Neural cell (in vitro differentiated cells): ENCODE measurements at regions not wholly inside any gene's neighbourhood (a gene's known extent, or its start where the extent isn't known, plus 50 kb on each side); places are given as distances from the start of the nearest gene placed in this dataset.

Experiments
- H2AFZ ChIP-seq: fragments of 200-600, 300-800 bp; sonication (generic), shearing (Covaris generic); 2 replicates; pipeline ENCODE4 v1.6.0; 2014; ENCODE audit warnings: low read depth, mild to moderate bottlenecking, antibody characterized with exemption, low read length, moderate library complexity
- H3F3A ChIP-seq: fragments of 200-600 bp; shearing (Covaris generic); 2 replicates; pipeline ENCODE4 v1.6.1; 2016; ENCODE audit warnings: mild to moderate bottlenecking, moderate library complexity, mixed read lengths, antibody characterized with exemption, low read length; ENCODE audit not compliant: insufficient read depth, poor library complexity, severe bottlenecking
- H3K27ac ChIP-seq: fragments of 200-600, 300-800 bp; sonication (generic), shearing (Covaris generic); 2 replicates; pipeline ENCODE4 v1.5.1; 2014; ENCODE audit warnings: mild to moderate bottlenecking, low read length, moderate library complexity
- H3K27me3 ChIP-seq: fragments of 300-800, 200-600 bp; sonication (generic), shearing (Covaris generic); 2 replicates; pipeline ENCODE4 v1.6.0; 2014; ENCODE audit warnings: mild to moderate bottlenecking, low read depth, low read length, moderate library complexity; ENCODE audit not compliant: insufficient read depth
- H3K36me3 ChIP-seq: fragments of 300-800, 200-600 bp; sonication (generic), shearing (Covaris generic); 2 replicates; pipeline ENCODE4 v1.5.1; 2014; ENCODE audit warnings: mild to moderate bottlenecking, antibody characterized with exemption, low read length, moderate library complexity; ENCODE audit not compliant: insufficient read depth
- H3K4me2 ChIP-seq: fragments of 300-800, 200-600 bp; sonication (generic), shearing (Covaris generic); 2 replicates; pipeline ENCODE4 v1.6.0; 2014; ENCODE audit warnings: mild to moderate bottlenecking, low read length
- H3K4me3 ChIP-seq: fragments of 300-800, 200-600 bp; sonication (generic), shearing (Covaris generic); 2 replicates; pipeline ENCODE4 v1.5.1; 2014; ENCODE audit warnings: mild to moderate bottlenecking, low read length, moderate library complexity
- H3K79me2 ChIP-seq: fragments of 200-600 bp; shearing (Covaris generic); replicated peaks from 2 replicates; pipeline ENCODE4 v1.6.0; 2014; ENCODE audit warnings: mild to moderate bottlenecking, low read length, moderate library complexity; ENCODE audit not compliant: insufficient read depth
- H3K9ac ChIP-seq: fragments of 300-800, 200-600 bp; sonication (generic), shearing (Covaris generic); 2 replicates; pipeline ENCODE4 v1.6.1; 2016; ENCODE audit warnings: mild to moderate bottlenecking, low read length, mixed read lengths
- H3K9me2 ChIP-seq: fragments of 200-600 bp; shearing (Covaris generic); 2 replicates; pipeline ENCODE4 v1.6.1; 2016; ENCODE audit warnings: mild to moderate bottlenecking, low read length, mixed read lengths; ENCODE audit not compliant: insufficient read depth
- H3K9me3 ChIP-seq: fragments of 200-600, 300-800 bp; sonication (generic), shearing (Covaris generic); 2 replicates; pipeline ENCODE4 v1.6.1; 2016; ENCODE audit warnings: mild to moderate bottlenecking, mixed run types, low read length, moderate library complexity, mixed read lengths
- H4K20me1 ChIP-seq: fragments of 200-600 bp; shearing (Covaris generic); 2 replicates; pipeline ENCODE4 v1.6.1; 2016; ENCODE audit warnings: mild to moderate bottlenecking, mixed run types; ENCODE audit not compliant: insufficient read depth
- EP300 ChIP-seq: fragments of 450-650 bp; conservative IDR thresholded peaks from 2 replicates; pipeline ENCODE4 v1.6.1; 2014; ENCODE audit warnings: antibody characterized with exemption, mild to moderate bottlenecking, moderate library complexity; ENCODE audit not compliant: poor library complexity, severe bottlenecking
- EZH2 ChIP-seq: fragments of 200-600, 300-800 bp; shearing (Covaris generic), sonication (generic); IDR thresholded peaks from 2 replicates; pipeline ENCODE4 v1.6.1; 2014; ENCODE audit warnings: antibody characterized with exemption, low read length, borderline replicate concordance, mild to moderate bottlenecking; ENCODE audit not compliant: insufficient read depth, poor library complexity, severe bottlenecking
- MXI1 ChIP-seq: fragments of 450-650 bp; conservative IDR thresholded peaks from 2 replicates; pipeline ENCODE4 v1.6.1; 2014; ENCODE audit warnings: antibody characterized with exemption, mild to moderate bottlenecking; ENCODE audit not compliant: poor library complexity, severe bottlenecking
- POLR2AphosphoS5 ChIP-seq: IDR thresholded peaks from 2 replicates; pipeline ENCODE4 v1.6.1; 2012
- RAD21 ChIP-seq: fragments of 450-650 bp; conservative IDR thresholded peaks from 2 replicates; pipeline ENCODE4 v1.6.1; 2014; ENCODE audit warnings: antibody characterized with exemption, mild to moderate bottlenecking, moderate library complexity
- SMC3 ChIP-seq: fragments of 450-650 bp; conservative IDR thresholded peaks from 2 replicates; pipeline ENCODE4 v1.6.1; 2014; ENCODE audit warnings: antibody characterized with exemption, mild to moderate bottlenecking, moderate library complexity; ENCODE audit not compliant: poor library complexity
- TAF1 ChIP-seq: IDR thresholded peaks from 2 replicates; pipeline ENCODE4 v1.6.1; 2012; ENCODE audit warnings: low read depth
- TF ChIP-seq, protein P1 (sequence below): IDR thresholded peaks from 2 replicates; pipeline ENCODE4 v1.6.1; 2012; ENCODE audit warnings: borderline replicate concordance
- TF ChIP-seq, protein P2 (sequence below): fragments of 450-650 bp; IDR thresholded peaks from 2 replicates; pipeline ENCODE4 v1.5.1; 2014; ENCODE audit warnings: antibody characterized with exemption, mild to moderate bottlenecking, moderate library complexity; ENCODE audit not compliant: poor library complexity, severe bottlenecking

DNA sequence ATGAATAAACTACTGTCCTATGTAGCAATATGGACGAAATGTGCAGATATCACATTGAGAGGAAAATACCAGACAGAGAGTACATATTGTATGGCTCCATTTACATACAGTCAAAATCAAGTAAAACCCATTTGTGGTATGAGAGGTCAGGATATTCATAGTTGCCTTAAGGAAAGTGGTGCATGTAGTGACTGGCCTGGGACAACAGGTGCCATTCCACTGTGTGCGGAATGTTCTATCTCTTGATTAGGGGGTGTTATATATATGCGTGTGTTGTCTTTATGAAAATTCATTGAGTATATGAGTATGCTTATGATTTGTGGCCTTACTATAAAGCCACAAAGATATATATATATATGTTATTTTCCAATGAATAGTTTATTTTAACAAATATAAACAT lies 964.0 kb downstream of the SORCS3 start:
- H3F3A ChIP-seq, result no peaks in the 10 kb centered on the region
- H3K27me3 ChIP-seq, result no peaks in the 10 kb centered on the region
- H3K79me2 ChIP-seq, result no peaks in the 10 kb centered on the region
- H3K4me2 ChIP-seq, result no peak overlapping the region
- H2AFZ ChIP-seq, result no peak overlapping the region
- H3K9me3 ChIP-seq, result no peaks in the 10 kb centered on the region
- no peaks in the 10 kb centered on the region for H3K36me3 ChIP-seq
- no peak for TF ChIP-seq POLR2AphosphoS5
- no peak for TF ChIP-seq SMC3
- TF ChIP-seq TAF1, result no peak
- TF ChIP-seq, protein P1, sequence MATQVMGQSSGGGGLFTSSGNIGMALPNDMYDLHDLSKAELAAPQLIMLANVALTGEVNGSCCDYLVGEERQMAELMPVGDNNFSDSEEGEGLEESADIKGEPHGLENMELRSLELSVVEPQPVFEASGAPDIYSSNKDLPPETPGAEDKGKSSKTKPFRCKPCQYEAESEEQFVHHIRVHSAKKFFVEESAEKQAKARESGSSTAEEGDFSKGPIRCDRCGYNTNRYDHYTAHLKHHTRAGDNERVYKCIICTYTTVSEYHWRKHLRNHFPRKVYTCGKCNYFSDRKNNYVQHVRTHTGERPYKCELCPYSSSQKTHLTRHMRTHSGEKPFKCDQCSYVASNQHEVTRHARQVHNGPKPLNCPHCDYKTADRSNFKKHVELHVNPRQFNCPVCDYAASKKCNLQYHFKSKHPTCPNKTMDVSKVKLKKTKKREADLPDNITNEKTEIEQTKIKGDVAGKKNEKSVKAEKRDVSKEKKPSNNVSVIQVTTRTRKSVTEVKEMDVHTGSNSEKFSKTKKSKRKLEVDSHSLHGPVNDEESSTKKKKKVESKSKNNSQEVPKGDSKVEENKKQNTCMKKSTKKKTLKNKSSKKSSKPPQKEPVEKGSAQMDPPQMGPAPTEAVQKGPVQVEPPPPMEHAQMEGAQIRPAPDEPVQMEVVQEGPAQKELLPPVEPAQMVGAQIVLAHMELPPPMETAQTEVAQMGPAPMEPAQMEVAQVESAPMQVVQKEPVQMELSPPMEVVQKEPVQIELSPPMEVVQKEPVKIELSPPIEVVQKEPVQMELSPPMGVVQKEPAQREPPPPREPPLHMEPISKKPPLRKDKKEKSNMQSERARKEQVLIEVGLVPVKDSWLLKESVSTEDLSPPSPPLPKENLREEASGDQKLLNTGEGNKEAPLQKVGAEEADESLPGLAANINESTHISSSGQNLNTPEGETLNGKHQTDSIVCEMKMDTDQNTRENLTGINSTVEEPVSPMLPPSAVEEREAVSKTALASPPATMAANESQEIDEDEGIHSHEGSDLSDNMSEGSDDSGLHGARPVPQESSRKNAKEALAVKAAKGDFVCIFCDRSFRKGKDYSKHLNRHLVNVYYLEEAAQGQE, result no peak
- no peak for TF ChIP-seq MXI1
- TF ChIP-seq EP300, result no peak
- TF ChIP-seq, protein P2, sequence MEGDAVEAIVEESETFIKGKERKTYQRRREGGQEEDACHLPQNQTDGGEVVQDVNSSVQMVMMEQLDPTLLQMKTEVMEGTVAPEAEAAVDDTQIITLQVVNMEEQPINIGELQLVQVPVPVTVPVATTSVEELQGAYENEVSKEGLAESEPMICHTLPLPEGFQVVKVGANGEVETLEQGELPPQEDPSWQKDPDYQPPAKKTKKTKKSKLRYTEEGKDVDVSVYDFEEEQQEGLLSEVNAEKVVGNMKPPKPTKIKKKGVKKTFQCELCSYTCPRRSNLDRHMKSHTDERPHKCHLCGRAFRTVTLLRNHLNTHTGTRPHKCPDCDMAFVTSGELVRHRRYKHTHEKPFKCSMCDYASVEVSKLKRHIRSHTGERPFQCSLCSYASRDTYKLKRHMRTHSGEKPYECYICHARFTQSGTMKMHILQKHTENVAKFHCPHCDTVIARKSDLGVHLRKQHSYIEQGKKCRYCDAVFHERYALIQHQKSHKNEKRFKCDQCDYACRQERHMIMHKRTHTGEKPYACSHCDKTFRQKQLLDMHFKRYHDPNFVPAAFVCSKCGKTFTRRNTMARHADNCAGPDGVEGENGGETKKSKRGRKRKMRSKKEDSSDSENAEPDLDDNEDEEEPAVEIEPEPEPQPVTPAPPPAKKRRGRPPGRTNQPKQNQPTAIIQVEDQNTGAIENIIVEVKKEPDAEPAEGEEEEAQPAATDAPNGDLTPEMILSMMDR, result no peak
- no peak for TF ChIP-seq EZH2
- no peak for TF ChIP-seq RAD21
- H3K27ac ChIP-seq, result no peak overlapping the region
- H3K4me3 ChIP-seq, result no peak overlapping the region
- no peak overlapping the region for H3K9ac ChIP-seq
- H4K20me1 ChIP-seq, result no peaks in the 10 kb centered on the region
- H3K9me2 ChIP-seq, result no peaks in the 10 kb centered on the region

DNA sequence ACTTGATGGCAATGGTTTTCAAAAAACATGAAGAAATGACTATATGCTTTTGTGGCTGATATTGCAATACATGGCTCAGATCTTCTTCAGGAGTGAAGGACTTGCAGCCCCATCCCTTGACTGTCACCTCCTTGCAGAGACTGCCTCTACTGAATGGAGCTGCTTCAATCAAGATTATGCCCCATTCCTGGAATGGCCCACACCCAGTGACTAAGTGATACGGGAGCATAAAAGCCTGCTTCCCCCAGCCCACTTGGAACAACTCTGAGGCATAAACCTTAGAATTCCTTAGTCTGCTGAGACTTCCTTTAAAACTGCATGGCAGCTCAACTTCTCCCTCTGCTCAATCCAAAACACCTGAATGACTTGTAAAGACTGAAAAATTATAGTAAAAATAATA lies 957.1 kb downstream of the SORCS3 start:
- TF ChIP-seq EZH2, result no peak
- TF ChIP-seq EP300, result no peak
- TF ChIP-seq, protein P1, result no peak
- TF ChIP-seq POLR2AphosphoS5, result no peak
- no peak for TF ChIP-seq SMC3
- TF ChIP-seq, protein P2, result no peak
- TF ChIP-seq MXI1, result no peak
- TF ChIP-seq TAF1, result no peak
- no peak for TF ChIP-seq RAD21
- Histone ChIP-seq H3F3A (no peaks in the 10 kb centered on the region), H3K9ac (no peak overlapping the region), H3K9me2 (no peaks in the 10 kb centered on the region), H3K9me3 (no peaks in the 10 kb centered on the region), H3K79me2 (no peaks in the 10 kb centered on the region), H3K27ac (no peak overlapping the region), H4K20me1 (no peaks in the 10 kb centered on the region), H3K36me3 (no peaks in the 10 kb centered on the region), H3K4me3 (no peak overlapping the region), H3K27me3 (no peaks in the 10 kb centered on the region), H3K4me2 (no peak overlapping the region), H2AFZ (no peak overlapping the region)
